IPS DF 4.7 (cell line): ENCODE measurements at regions not wholly inside any gene's neighbourhood (a gene's known extent, or its start where the extent isn't known, plus 50 kb on each side); places are given as distances from the start of the nearest gene placed in this dataset.
"Not testable (repeated sequence)": the region's sequence is repeated elsewhere in the genome, so short reads cannot be mapped to it uniquely, and the experiment has no call there.

Experiments used
- DNase-seq: peaks from one replicate; pipeline ENCODE4 v3.0.0-alpha.2; 2013; ENCODE audit warnings: low spot score; ENCODE audit errors: extremely low read depth

- DNase-seq = no peak
Observed at GRCh38 chr17:77037943-77038342, 102.8 kb upstream of the SEC14L1 start.

DNA sequence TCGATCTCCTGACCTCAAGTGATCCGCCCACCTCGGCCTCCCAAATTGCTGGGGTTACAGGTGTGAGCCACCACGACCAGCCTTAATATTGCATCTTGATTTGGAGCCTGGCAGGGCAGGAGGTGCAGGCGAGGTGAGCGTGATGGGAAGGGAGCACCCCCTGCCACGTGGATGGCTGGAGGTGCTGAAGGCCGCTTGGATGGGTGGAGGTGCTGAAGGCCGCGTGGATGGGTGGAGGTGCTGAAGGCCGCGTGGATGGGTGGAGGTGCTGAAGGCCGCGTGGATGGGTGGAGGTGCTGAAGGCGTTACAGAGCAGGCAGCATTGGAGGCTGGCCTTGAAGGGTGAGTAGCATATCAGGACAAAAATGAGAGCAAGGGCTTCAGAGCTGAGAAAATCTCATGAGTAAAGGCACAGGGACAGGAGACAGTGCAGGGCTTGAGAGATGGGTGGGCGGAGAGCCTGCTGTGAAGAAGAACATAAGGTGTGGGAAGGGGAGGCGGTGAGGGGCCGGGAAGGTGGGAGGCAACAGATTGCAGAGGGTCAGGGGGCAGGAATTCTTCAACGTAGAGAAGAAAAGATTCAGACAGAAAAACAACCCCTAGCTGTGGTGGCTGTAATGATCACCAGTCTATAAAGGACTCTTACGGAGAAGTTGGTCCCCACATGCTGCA lies 101.7 kb upstream of the SEC14L1 start:
- no peak for DNase-seq

- DNase-seq = no peak
Observed at GRCh38 chr17:77042476-77043231, 98.1 kb upstream of the SEC14L1 start.

GRCh38 chr17:77045441-77046041 lies 95.2 kb upstream of the SEC14L1 start:
- DNase-seq = no peak

DNA sequence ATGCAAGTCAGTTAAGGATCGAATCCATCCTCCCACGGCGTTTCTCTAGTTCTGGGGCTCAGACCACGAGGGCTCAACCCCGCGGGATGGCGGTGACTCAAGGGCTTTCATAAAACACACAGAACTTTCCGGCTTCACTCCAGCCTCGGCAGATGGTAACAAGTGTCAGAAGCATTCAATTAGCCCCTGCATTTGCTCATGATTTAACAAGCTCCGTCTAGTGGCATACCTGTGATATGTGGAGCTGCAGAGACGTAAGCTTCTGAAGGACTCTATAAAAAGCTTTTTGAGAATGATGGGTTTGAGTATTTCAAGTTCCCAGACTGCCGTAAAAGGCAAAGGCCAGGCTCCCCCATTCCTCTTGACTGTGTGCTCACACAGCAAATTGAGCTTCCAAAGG lies 91.3 kb upstream of the SEC14L1 start:
- no peak for DNase-seq

DNA sequence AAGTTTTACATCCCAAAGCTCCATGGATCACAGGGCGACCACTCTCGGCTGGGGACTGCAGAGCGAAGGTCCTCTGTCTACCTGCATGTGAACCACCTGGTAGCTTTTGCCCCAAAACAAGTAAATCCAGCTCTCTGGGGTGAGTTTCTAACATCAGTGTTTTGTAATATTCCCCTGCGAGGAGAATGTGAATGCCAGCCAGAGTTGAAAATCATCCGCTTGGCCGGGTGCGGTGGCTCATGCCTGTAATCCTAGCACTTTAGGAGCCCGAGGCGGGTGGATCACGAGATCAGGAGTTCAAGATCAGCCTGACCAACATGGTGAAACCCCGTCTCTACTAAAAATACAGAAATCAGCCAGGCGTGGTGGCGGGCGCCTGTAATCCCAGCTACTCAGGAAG lies 89.9 kb upstream of the SEC14L1 start:
- not testable (repeated sequence) for DNase-seq

- DNase-seq = no peak
Observed at GRCh38 chr17:77054936-77055335, 85.8 kb upstream of the SEC14L1 start.

GRCh38 chr17:77055453-77055852 lies 85.3 kb upstream of the SEC14L1 start:
- no peak for DNase-seq

DNA sequence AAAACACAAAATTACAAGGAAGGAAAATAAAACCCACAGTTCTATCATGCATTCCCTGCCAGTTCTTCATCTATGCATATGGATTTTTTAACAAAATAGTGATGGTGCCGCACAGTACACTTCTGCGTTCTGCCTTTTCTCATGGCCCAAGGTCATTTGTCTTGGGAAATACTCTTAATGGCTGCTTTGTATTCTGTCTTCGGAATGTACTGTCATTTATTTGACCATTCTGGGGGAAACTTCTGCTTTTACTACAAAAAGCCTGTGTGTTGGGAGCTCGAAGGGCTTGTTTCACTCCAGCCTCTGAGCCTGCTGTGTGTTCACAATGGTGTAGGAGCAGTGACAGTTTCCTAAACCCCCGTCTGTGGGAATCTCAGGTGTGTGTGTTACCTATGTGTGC lies 82.8 kb upstream of the SEC14L1 start:
- DNase-seq = no peak

DNA sequence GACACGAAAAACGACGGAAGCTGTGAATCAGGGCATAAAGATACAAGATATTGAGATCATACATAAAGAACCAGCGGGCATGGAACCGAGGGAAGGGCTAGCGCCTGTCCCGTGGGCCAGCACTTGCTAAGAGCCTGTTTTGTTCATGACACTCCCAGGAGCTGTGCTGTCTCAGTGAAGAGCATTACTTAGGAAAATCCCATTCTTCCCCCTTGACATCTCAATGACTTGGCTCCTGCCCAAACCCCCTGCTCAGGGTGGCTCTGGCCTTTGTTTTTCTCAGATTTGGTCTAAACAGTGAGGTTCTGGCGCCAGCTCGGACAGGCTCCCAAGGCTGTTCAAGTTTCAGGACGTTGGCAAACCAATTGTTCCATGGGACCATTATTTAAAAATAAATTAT lies 79.1 kb upstream of the SEC14L1 start:
- DNase-seq = no peak

GRCh38 chr17:77064598-77064997 lies 76.2 kb upstream of the SEC14L1 start:
- no peak for DNase-seq

DNA sequence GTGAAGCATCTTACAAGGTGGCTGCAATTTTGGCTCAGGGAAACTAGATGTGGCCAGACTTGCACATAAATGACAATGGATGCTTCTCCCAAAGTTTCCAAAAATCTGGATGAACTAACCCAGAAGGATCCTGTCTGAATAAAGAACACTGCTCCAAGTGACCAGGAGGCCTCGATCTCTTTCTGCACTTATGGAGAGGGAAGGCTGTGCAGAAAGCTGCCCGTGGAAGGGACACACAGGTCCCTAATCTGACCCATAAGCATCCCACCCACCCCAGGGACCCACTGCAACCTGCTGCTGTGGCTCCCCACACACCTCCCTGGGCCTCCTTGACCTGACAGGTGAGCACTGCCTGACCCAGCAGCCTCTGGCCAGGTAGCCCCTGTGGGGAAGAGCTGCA lies 74.6 kb upstream of the SEC14L1 start:
- no peak for DNase-seq

- not testable (repeated sequence) for DNase-seq
Observed at GRCh38 chr17:77066726-77067409, 73.9 kb upstream of the SEC14L1 start.

DNA sequence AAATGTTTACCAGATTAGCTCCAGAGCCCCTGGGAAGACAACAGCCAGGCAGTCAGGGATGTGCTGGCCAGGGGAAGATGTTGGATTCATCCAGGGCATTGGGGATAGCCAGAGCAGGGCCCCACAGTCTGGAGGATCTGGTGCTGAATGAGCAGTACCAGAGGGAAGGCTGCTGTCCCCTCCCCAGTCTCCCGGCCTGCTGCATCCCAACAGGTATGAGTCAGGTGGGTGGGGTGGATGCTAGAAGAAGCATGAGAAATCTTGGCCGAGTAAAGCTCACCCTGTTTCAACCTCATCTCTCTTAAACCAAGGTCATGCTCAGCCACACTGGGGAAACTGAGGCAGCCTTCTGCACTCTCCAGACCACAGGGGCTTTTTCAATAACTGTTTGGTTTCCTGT lies 71.9 kb upstream of the SEC14L1 start:
- no peak for DNase-seq

GRCh38 chr17:77070888-77071279 lies 69.9 kb upstream of the SEC14L1 start:
- no peak for DNase-seq

DNA sequence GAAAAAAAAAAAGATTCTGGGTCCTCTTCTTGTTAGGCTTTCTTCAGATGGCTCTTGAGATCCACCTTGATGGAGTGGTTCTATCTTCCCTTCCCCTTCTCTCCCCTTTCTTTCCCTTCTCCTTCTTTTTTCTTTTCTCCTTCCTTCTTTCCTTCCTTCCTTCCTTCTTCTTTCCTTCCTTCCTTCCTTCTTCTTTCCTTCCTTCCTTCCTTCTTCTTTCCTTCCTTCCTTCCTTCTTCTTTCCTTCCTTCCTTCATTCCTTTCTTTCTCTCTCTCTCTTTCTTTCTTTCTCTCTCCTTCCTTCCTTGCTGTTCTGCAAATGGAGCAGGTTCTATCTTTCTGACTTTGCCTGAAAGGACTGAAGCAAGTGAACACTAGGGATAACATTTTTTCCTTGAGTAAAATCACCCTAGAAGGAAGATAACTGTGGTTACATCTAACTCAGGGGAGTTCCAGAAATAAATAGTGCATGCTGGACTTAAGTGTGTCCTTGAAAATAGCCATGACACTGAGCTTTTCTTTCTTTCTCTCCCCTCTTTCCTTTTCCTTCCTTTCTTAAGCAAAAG lies 68.8 kb upstream of the SEC14L1 start:
- no peak for DNase-seq

- DNase-seq = no peak
Observed at GRCh38 chr17:77072670-77073069, 68.1 kb upstream of the SEC14L1 start.

DNA sequence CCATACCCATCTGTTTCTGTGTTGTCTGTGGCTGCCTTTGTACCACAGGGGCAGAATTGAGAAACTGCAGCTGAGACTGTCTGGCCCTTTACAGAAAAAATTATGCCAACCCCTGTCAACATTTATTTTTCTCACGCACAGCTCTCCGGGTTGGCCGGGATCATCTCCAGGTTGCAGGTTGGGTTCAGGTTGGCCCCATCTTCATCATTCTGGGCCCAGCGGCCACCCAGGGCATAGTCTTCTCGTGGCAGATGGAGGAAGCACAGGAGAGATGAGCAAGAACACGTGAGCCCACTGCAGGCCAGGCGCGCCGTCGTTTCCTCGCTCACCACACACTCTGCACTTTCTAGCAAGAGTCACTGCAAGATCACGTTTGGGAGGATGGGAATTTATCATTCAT lies 66.1 kb upstream of the SEC14L1 start:
- no peak for DNase-seq

DNA sequence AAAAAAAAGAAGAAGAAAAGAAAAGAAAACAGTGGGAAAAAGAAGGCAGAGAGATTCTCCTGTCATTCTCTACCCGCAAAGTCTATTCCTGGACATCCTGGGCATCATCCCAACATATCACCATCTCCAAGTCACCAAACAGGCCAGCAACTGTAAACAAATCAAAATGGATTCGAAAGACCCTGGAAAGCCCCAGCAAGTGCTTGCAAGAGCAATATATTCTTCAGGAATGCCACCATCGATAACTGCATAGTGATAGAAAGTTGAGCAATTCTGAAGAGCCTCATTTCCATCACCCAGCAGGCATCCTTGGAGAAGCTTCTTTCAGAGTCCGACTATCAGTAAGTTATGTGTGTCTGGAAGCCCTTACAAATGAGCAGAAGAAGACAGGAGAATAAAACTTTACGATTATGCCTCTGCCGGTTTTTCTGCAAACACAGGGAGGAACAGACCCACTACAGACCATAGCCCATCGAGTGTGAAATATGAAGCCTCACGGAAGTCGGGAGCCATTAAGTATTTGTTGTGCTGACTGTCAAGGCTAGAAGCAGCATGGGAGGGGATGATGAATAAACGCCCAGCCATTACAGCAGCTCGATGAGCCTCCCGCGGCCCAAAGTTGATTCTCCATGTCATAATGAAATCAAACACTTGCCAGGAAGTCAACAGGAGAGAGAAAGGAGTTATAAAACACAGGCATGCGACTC lies 64.5 kb upstream of the SEC14L1 start:
- DNase-seq = no peak

DNA sequence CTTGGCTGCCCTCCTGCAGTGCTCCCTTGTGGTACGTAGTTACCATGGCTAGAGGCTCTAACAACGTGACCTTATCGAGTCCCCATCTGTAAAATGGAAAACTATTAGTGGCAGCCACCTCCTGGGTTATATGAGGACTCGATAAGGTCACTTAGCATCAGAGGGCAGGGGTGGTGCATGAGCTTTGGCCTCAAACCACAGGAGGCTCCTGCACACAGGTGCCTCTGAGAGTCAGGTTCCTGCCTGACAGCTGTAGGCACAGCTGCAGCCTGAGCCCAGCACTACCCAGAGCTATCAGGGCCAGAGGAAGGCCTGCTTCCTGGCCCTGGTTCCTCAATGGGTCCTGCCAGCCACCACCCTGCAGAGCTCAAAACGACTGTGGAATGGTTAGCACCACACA lies 57.2 kb upstream of the SEC14L1 start:
- no peak for DNase-seq

- no peak for DNase-seq
Observed at GRCh38 chr17:77085926-77086432, 54.8 kb upstream of the SEC14L1 start.
